Activated CD8-positive, alpha-beta T cell treated with anti-CD3 and anti-CD28 coated beads for 36 hours (primary cell): ENCODE measurements at regions not wholly inside any gene's neighbourhood (a gene's known extent, or its start where the extent isn't known, plus 50 kb on each side); places are given as distances from the start of the nearest gene placed in this dataset.

Experiments
- ATAC-seq: fragments of 200-7000 bp; cut with Tn5 transposase; one replicate; pipeline ENCODE4 v1.10.0; 2021; ENCODE audit warnings: mild to moderate bottlenecking, moderate library complexity
- CTCF ChIA-PET: fragments of 350-600 bp; sonication (Branson Sonifier 250); formaldehyde crosslinking; loops from one replicate; lab custom pipeline; 2021; ENCODE audit warnings: antibody characterized with exemption; lab: Charles Lee
- POLR2A ChIA-PET: fragments of 350-600 bp; sonication (Branson Sonifier 250); formaldehyde crosslinking; loops from one replicate; lab custom pipeline; 2021; ENCODE audit warnings: antibody characterized with exemption; lab: Charles Lee
- DNase-seq: peaks from one replicate; pipeline ENCODE4 v3.0.0-alpha.2; 2020
- H3K27ac Mint-ChIP-seq: one replicate; pipeline ENCODE4 v1.8.0; 2021; ENCODE audit warnings: mild to moderate bottlenecking, mixed read lengths
- H3K27me3 Mint-ChIP-seq: one replicate; pipeline ENCODE4 v1.8.0; 2021; ENCODE audit warnings: mixed read lengths
- H3K36me3 Mint-ChIP-seq: one replicate; pipeline ENCODE4 v1.8.0; 2021; ENCODE audit warnings: low read depth, mixed read lengths
- H3K4me1 Mint-ChIP-seq: one replicate; pipeline ENCODE4 v1.8.0; 2021; ENCODE audit warnings: low read depth, mixed read lengths
- H3K4me3 Mint-ChIP-seq: one replicate; pipeline ENCODE4 v1.8.0; 2021; ENCODE audit warnings: mild to moderate bottlenecking, moderate library complexity, mixed read lengths
- H3K9me3 Mint-ChIP-seq: one replicate; pipeline ENCODE4 v1.8.0; 2021; ENCODE audit warnings: mixed read lengths
- intact Hi-C: fragments of 100-400 bp; cut with micrococcal nuclease; formaldehyde crosslinking; loops from one replicate; pipeline ENCODE4 v1.10.0; 2022
- TF ChIP-seq, protein P1 (sequence below): fragments of 200-600 bp; IDR thresholded peaks from one replicate; pipeline ENCODE4 v1.8.0; 2022; ENCODE audit warnings: antibody characterized with exemption, mild to moderate bottlenecking

DNA sequence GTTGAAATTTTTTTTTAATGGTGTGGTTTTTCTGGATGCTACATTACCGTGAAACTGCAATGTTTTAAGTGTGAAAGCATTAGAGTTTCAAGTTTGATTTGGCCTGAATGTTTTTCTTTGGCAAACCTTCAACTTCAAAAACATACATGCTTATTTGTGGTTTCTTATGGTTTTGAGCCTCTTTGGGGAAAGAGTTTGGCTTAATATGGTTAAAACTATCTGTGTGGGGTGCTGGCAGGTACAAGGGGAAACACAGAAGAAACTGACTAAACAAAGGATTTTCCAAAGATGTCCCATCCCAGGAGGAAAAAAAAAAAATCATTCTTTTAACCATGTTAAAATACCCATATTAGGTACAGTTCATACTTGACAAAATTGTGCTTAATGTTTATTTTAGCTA lies 121.1 kb downstream of the HGF start:
- H3K27ac Mint-ChIP-seq = no peak overlapping the region

DNA sequence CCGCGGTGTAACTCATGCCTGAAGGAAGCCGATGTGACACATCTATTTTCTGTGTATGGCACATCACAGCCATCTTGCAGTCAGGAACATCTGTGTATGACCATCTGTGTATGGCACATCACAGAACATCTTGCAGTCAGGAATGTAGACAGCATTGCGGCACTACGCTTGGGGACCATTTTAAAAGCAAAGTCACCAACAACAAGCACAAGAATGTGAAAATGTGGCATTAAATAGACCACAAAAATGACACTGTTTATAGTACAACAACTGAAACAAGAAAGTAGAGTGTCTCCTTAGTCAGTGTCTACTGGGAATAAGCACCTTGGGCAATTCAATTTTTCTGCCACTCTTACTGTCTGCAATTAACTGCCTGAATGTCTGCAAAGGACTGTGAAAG lies 124.4 kb downstream of the HGF start:
- TF ChIP-seq, protein P1, sequence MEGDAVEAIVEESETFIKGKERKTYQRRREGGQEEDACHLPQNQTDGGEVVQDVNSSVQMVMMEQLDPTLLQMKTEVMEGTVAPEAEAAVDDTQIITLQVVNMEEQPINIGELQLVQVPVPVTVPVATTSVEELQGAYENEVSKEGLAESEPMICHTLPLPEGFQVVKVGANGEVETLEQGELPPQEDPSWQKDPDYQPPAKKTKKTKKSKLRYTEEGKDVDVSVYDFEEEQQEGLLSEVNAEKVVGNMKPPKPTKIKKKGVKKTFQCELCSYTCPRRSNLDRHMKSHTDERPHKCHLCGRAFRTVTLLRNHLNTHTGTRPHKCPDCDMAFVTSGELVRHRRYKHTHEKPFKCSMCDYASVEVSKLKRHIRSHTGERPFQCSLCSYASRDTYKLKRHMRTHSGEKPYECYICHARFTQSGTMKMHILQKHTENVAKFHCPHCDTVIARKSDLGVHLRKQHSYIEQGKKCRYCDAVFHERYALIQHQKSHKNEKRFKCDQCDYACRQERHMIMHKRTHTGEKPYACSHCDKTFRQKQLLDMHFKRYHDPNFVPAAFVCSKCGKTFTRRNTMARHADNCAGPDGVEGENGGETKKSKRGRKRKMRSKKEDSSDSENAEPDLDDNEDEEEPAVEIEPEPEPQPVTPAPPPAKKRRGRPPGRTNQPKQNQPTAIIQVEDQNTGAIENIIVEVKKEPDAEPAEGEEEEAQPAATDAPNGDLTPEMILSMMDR = no peak
- H3K27ac Mint-ChIP-seq = no peak overlapping the region
- H3K36me3 Mint-ChIP-seq = no peaks in the 10 kb centered on the region
- POLR2A ChIA-PET = no interaction called here
- ATAC-seq = no peak
- H3K27me3 Mint-ChIP-seq = no peaks in the 10 kb centered on the region
- intact Hi-C loops = no loop called here
- H3K4me3 Mint-ChIP-seq = no peak overlapping the region
- DNase-seq = no peak
- H3K9me3 Mint-ChIP-seq = peaks cover 2% of the 10 kb centered on the region
- CTCF ChIA-PET = no interaction called here
- H3K4me1 Mint-ChIP-seq = no peaks in the 10 kb centered on the region

More for the DNA sequence above, 121.1 kb downstream of the HGF start:
- POLR2A ChIA-PET = no interaction called here
- Mint-ChIP-seq H3K36me3 (no peaks in the 10 kb centered on the region), H3K4me1 (no peaks in the 10 kb centered on the region), H3K4me3 (no peak overlapping the region), H3K9me3 (peaks cover 11% of the 10 kb centered on the region), H3K27me3 (no peaks in the 10 kb centered on the region)
- no peak for ATAC-seq
- CTCF ChIA-PET = no interaction called here
- TF ChIP-seq, protein P1 = no peak
- DNase-seq = no peak
- intact Hi-C loops = no loop called here

DNA sequence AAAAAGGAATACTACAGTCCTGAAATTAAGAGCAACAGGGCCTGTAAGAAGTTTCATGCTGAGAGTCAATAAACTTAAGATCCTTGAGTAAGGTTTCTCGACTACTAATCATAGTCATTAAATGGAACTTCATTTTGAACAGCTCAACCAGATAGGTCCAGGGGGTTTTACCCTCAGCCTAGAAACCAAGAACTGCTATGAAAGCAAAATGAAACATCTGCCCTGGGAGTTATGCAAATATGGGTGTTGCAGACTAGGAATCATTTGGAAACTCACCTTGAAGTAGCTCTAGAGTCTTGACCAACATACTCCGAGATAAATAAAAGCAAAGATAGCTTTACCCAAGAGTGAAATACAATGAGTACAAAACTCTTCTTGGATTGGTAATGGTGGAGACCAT lies 128.0 kb downstream of the HGF start:
- peaks cover 2% of the 10 kb centered on the region for H3K9me3 Mint-ChIP-seq
- ATAC-seq (no peak), DNase-seq (no peak)
- CTCF ChIA-PET = no interaction called here
- H3K4me1 Mint-ChIP-seq = no peaks in the 10 kb centered on the region
- H3K4me3 Mint-ChIP-seq = no peak overlapping the region
- intact Hi-C loops = no loop called here
- TF ChIP-seq, protein P1 = no peak
- POLR2A ChIA-PET = no interaction called here
- H3K27ac Mint-ChIP-seq = no peak overlapping the region
- H3K27me3 Mint-ChIP-seq = no peaks in the 10 kb centered on the region
- H3K36me3 Mint-ChIP-seq = no peaks in the 10 kb centered on the region

DNA sequence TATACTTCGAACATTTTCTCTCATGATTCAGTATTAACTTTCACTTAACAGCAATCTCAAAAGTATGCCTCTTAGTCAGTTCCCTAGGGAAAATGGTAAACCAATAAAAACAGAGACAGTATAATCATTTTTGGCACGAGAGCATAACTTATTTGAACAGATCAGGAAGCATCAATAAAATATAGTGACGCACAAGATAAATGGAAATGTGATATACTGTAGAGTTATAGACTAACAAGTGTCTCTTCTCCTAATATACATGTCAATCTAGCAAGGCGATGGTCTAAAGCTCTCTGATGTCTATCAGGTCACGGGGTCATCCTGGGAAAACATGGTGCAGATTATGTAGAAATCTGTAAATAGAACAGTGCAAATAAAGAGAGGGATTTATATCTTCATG lies 131.6 kb downstream of the HGF start:
- no peaks in the 10 kb centered on the region for H3K4me1 Mint-ChIP-seq
- intact Hi-C loops = no loop called here
- DNase-seq = no peak
- H3K4me3 Mint-ChIP-seq = no peak overlapping the region
- TF ChIP-seq, protein P1 = no peak
- no peak overlapping the region for H3K27ac Mint-ChIP-seq
- no peak for ATAC-seq
- peaks cover 2% of the 10 kb centered on the region for H3K9me3 Mint-ChIP-seq
- ChIA-PET CTCF (no interaction called here), POLR2A (no interaction called here)
- no peaks in the 10 kb centered on the region for H3K27me3 Mint-ChIP-seq
- H3K36me3 Mint-ChIP-seq = no peaks in the 10 kb centered on the region

DNA sequence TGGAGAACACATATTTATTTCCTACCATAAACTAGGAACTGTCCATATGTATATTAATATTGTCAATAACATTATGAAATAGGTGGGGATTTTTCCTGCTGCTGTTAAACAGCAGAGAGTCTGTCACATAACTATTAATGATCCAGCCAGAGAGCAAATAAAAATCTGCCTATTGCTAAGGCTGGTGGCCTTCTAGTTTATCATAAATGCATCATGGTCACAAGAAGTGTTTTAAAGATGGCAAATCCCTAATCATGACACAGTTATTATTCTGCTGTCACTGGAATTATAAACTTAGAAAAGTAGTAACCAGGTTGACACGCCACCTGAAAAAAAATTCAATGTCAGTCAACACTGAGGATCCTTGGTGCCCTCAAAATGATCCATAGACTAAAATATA lies 132.3 kb downstream of the HGF start:
- TF ChIP-seq, protein P1 = no peak
- Mint-ChIP-seq H3K9me3 (peaks cover 2% of the 10 kb centered on the region), H3K4me1 (no peaks in the 10 kb centered on the region), H3K27ac (no peak overlapping the region), H3K36me3 (no peaks in the 10 kb centered on the region), H3K4me3 (no peak overlapping the region), H3K27me3 (no peaks in the 10 kb centered on the region)
- ATAC-seq (no peak), DNase-seq (no peak)
- ChIA-PET CTCF (no interaction called here), POLR2A (no interaction called here)
- intact Hi-C loops = no loop called here
